ENCODE measurements at regions not wholly inside any gene's neighbourhood (a gene's known extent, or its start where the extent isn't known, plus 50 kb on each side); places are given as distances from the start of the nearest gene placed in this dataset.

DNA sequence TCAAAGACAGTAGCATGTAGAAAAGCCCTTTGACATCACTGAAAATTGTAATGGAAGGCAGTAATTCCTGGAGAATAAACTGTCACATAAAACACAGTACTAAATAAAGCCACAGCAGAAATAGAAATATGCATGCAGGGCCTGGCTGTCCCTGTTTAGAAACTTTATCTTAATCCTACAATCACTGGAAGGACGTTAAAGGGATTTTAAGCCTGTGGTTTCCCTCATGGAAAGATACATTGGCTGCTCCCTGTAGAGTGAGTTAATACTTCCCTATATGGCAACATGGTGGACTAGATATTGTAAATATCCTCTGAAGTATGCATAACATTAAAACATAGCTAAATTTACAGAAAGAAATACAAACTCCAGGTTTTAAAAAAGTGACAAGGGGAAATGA is 1334.9 kb upstream of the CELF2 start:
- Histone ChIP-seq H3K4me1 (ENCODE audit: control insufficient read depth, low read length) (no peaks in the 10 kb centered on the region), H3F3A (ENCODE audit: control insufficient read depth, insufficient read depth) (no peaks in the 10 kb centered on the region), H3K27ac (ENCODE audit: low read depth, low read length) (no peak overlapping the region), H4K20me1 (ENCODE audit: control insufficient read depth, insufficient read depth, low read depth, low read length) (no peaks in the 10 kb centered on the region), H3K4me3 (ENCODE audit: low read length) (no peak overlapping the region), H3K9me2 (replicated peaks; ENCODE audit: control insufficient read depth, low read length) (no peaks in the 10 kb centered on the region; the same call in none of the 2 replicates), H3K79me2 (ENCODE audit: control insufficient read depth, low read length) (no peaks in the 10 kb centered on the region), H3K4me2 (ENCODE audit: low read length) (no peak overlapping the region), H3K9me3 (ENCODE audit: control insufficient read depth, insufficient read depth, low read length) (no peaks in the 10 kb centered on the region; the same call in 1 of the 2 replicates), H3K36me3 (ENCODE audit: control insufficient read depth, low read length) (no peaks in the 10 kb centered on the region), H3K27me3 (ENCODE audit: control insufficient read depth, low read length) (no peaks in the 10 kb centered on the region)
- TF ChIP-seq EZH2phosphoT487 (IDR thresholded peaks at IDR 0.05; ENCODE audit: borderline replicate concordance, low read length): no peak
- TF ChIP-seq, protein P1, sequence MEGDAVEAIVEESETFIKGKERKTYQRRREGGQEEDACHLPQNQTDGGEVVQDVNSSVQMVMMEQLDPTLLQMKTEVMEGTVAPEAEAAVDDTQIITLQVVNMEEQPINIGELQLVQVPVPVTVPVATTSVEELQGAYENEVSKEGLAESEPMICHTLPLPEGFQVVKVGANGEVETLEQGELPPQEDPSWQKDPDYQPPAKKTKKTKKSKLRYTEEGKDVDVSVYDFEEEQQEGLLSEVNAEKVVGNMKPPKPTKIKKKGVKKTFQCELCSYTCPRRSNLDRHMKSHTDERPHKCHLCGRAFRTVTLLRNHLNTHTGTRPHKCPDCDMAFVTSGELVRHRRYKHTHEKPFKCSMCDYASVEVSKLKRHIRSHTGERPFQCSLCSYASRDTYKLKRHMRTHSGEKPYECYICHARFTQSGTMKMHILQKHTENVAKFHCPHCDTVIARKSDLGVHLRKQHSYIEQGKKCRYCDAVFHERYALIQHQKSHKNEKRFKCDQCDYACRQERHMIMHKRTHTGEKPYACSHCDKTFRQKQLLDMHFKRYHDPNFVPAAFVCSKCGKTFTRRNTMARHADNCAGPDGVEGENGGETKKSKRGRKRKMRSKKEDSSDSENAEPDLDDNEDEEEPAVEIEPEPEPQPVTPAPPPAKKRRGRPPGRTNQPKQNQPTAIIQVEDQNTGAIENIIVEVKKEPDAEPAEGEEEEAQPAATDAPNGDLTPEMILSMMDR (IDR thresholded peaks at IDR 0.05; ENCODE audit: low read depth, low read length, poor library complexity, severe bottlenecking): no peak

DNA sequence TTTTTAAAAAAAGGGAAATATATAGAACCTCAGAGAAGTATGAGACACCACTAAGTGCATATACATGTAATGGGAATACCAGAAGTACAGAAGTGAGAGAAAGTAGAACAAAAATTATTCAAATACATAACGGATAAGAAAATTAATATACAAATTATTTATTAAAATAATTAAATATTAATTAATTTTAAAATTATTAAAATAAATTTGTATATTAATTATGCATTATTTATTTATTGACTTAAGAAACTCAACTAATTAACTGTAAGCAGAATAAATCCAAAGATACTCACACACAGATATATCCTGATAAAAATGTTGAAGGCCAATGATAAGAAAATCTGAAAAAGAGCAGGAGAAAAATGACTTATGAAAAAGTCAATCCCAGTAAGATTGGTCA is 1333.5 kb upstream of the CELF2 start:
- no peak overlapping the region for H3K4me3 ChIP-seq (ENCODE audit: low read length)
- H3K4me1 ChIP-seq (ENCODE audit: control insufficient read depth, low read length): no peaks in the 10 kb centered on the region
- no peaks in the 10 kb centered on the region for H3K27me3 ChIP-seq (ENCODE audit: control insufficient read depth, low read length)
- no peak overlapping the region for H3K4me2 ChIP-seq (ENCODE audit: low read length)
- H3F3A ChIP-seq (ENCODE audit: control insufficient read depth, insufficient read depth): no peaks in the 10 kb centered on the region
- TF ChIP-seq EZH2phosphoT487 (IDR thresholded peaks at IDR 0.05; ENCODE audit: borderline replicate concordance, low read length): no peak
- TF ChIP-seq, protein P1 (IDR thresholded peaks at IDR 0.05; ENCODE audit: low read depth, low read length, poor library complexity, severe bottlenecking): no peak
- H3K36me3 ChIP-seq (ENCODE audit: control insufficient read depth, low read length): no peaks in the 10 kb centered on the region
- no peak overlapping the region for H3K27ac ChIP-seq (ENCODE audit: low read depth, low read length)
- H3K9me2 ChIP-seq (replicated peaks; ENCODE audit: control insufficient read depth, low read length): no peaks in the 10 kb centered on the region; the same call in none of the 2 replicates
- no peaks in the 10 kb centered on the region for H3K79me2 ChIP-seq (ENCODE audit: control insufficient read depth, low read length)
- H3K9me3 ChIP-seq (ENCODE audit: control insufficient read depth, insufficient read depth, low read length): no peaks in the 10 kb centered on the region; the same call in 1 of the 2 replicates
- no peaks in the 10 kb centered on the region for H4K20me1 ChIP-seq (ENCODE audit: control insufficient read depth, insufficient read depth, low read depth, low read length)

DNA sequence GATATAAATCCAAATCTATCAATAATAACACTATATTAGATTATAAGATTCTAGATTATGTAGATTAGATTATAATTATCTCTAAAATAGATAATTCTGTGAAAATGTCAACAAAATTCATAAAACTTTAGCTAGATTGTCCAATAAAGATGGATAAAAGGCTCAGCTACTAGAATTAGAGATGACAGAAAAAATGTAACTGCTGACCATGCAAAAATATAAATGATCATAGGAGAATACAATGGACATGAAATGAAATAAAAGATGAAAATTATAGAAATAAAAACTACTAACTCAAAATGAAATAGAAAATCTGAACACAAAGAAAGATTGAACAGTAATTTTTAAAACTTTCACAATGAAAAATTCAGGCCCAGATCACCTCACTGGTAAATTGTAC is 1332.1 kb upstream of the CELF2 start:
- no peaks in the 10 kb centered on the region for H3K79me2 ChIP-seq (ENCODE audit: control insufficient read depth, low read length)
- H3K9me2 ChIP-seq (replicated peaks; ENCODE audit: control insufficient read depth, low read length): no peaks in the 10 kb centered on the region; the same call in 1 of the 2 replicates
- H3K4me2 ChIP-seq (ENCODE audit: low read length): no peak overlapping the region

More for the DNA sequence above, 1332.1 kb upstream of the CELF2 start:
- Histone ChIP-seq H3F3A (ENCODE audit: control insufficient read depth, insufficient read depth) (no peaks in the 10 kb centered on the region), H3K4me3 (ENCODE audit: low read length) (no peak overlapping the region), H3K36me3 (ENCODE audit: control insufficient read depth, low read length) (no peaks in the 10 kb centered on the region), H3K4me1 (ENCODE audit: control insufficient read depth, low read length) (no peaks in the 10 kb centered on the region), H3K27me3 (ENCODE audit: control insufficient read depth, low read length) (no peaks in the 10 kb centered on the region), H3K27ac (ENCODE audit: low read depth, low read length) (no peak overlapping the region), H3K9me3 (ENCODE audit: control insufficient read depth, insufficient read depth, low read length) (no peaks in the 10 kb centered on the region; the same call in 1 of the 2 replicates), H4K20me1 (ENCODE audit: control insufficient read depth, insufficient read depth, low read depth, low read length) (no peaks in the 10 kb centered on the region)
- TF ChIP-seq, protein P1 (IDR thresholded peaks at IDR 0.05; ENCODE audit: low read depth, low read length, poor library complexity, severe bottlenecking): no peak
- no peak for TF ChIP-seq EZH2phosphoT487 (IDR thresholded peaks at IDR 0.05; ENCODE audit: borderline replicate concordance, low read length)

Measured in DOHH2 (cell line).